H1 (cell line): ENCODE measurements at regions not wholly inside any gene's neighbourhood (a gene's known extent, or its start where the extent isn't known, plus 50 kb on each side); places are given as distances from the start of the nearest gene placed in this dataset.

Experiments used
- CBX5 ChIP-seq: fragments of 300-800, 300-1000 bp; sonication (generic); IDR thresholded peaks from 2 replicates; pipeline ENCODE4 v1.7.1; 2016; ENCODE audit warnings: antibody characterized with exemption, low read length, low read depth
- CTCF ChIP-seq, 3 experiments: IDR thresholded peaks; 1 replicate in 2 of 3; 2 replicates in 1 of 3; pipeline versions ENCODE4 v1.5.1 to v1.6.1; 2011; ENCODE audit warnings: low read length in 3 of 3, mild to moderate bottlenecking in 3 of 3, inconsistent platforms in 2 of 3, low read depth in 1 of 3, moderate library complexity in 1 of 3; ENCODE audit not compliant: insufficient read depth in 1 of 3; ENCODE audit errors: control extremely low read depth in 1 of 3
- EZH2 ChIP-seq: fragments of 200-600 bp; sonication (generic); IDR thresholded peaks from 2 replicates; pipeline ENCODE4 v1.7.1; 2012; ENCODE audit warnings: low read depth, mild to moderate bottlenecking, moderate library complexity, low read length, inconsistent platforms; ENCODE audit not compliant: severe bottlenecking
- SAP30 ChIP-seq: fragments of 300-600 bp; sonication (generic); IDR thresholded peaks from 2 replicates; pipeline ENCODE4 v1.7.1; 2012; ENCODE audit warnings: low read length, moderate library complexity, mild to moderate bottlenecking, inconsistent platforms; ENCODE audit not compliant: insufficient read depth, insufficient replicate concordance
- SIX5 ChIP-seq: IDR thresholded peaks from 2 replicates; pipeline ENCODE4 v1.6.1; 2011; ENCODE audit warnings: mild to moderate bottlenecking, low read depth, low read length
- SRF ChIP-seq: IDR thresholded peaks from 2 replicates; pipeline ENCODE4 v1.6.1; 2011; ENCODE audit warnings: mild to moderate bottlenecking, low read depth, low read length, moderate library complexity
- TBP ChIP-seq: IDR thresholded peaks from 2 replicates; pipeline ENCODE4 v1.6.1; 2011; ENCODE audit warnings: low read depth, low read length, improper control_type of control experiment

- no peak for TF ChIP-seq CTCF (IDR thresholded peaks at IDR 0.05; ENCODE audit: control extremely low read depth in 1 of 3, insufficient read depth in 1 of 3, low read depth in 1 of 3, low read length in 3 of 3)
- no peak for TF ChIP-seq TBP
- no peak for TF ChIP-seq EZH2
- no peak for TF ChIP-seq SRF
- no peak for TF ChIP-seq SIX5
- no peak for TF ChIP-seq CBX5
- no peak for TF ChIP-seq SAP30
Observed at GRCh38 chr10:91012502-91012901, 91.6 kb upstream of the ANKRD1 start (continued).
